HG03571 (cell line): ENCODE measurements at regions not wholly inside any gene's neighbourhood (a gene's known extent, or its start where the extent isn't known, plus 50 kb on each side); places are given as distances from the start of the nearest gene placed in this dataset.

Experiments
- ATAC-seq: cut with Tn5 transposase; IDR thresholded peaks from one replicate; pipeline ENCODE4 v1.9.1; 2021; ENCODE audit not compliant: unreplicated experiment

GRCh38 chr5:109533751-109534272, 124.0 kb upstream of the PJA2 start:
- ATAC-seq = no peak

GRCh38 chr5:109532773-109533364, 123.1 kb upstream of the PJA2 start:
- ATAC-seq = no peak

GRCh38 chr5:109531262-109531661, 121.5 kb upstream of the PJA2 start:
- ATAC-seq = no peak

- no peak for ATAC-seq
These were observed 120.2 kb upstream of the PJA2 start for GRCh38 chr5:109529987-109530386.

GRCh38 chr5:109529520-109529919, 119.7 kb upstream of the PJA2 start:
- ATAC-seq = no peak

- no peak for ATAC-seq
These were observed 114.8 kb upstream of the PJA2 start for GRCh38 chr5:109524555-109524954.

- no peak for ATAC-seq
These were observed 114.3 kb upstream of the PJA2 start for GRCh38 chr5:109524026-109524425.

- no peak for ATAC-seq
These were observed 112.6 kb upstream of the PJA2 start for GRCh38 chr5:109522404-109522803.

GRCh38 chr5:109519416-109519815, 109.6 kb upstream of the PJA2 start:
- ATAC-seq = no peak

GRCh38 chr5:109516390-109516789, 106.6 kb upstream of the PJA2 start:
- no peak for ATAC-seq

GRCh38 chr5:109511980-109512734, 102.4 kb upstream of the PJA2 start:
- no peak for ATAC-seq

GRCh38 chr5:109506556-109506955, 96.8 kb upstream of the PJA2 start:
- ATAC-seq = no peak

GRCh38 chr5:109496112-109496511, 86.3 kb upstream of the PJA2 start:
- no peak for ATAC-seq

- no peak for ATAC-seq
These were observed 78.1 kb upstream of the PJA2 start for GRCh38 chr5:109487753-109488420.

GRCh38 chr5:109486200-109486804, 76.5 kb upstream of the PJA2 start:
- ATAC-seq = no peak

GRCh38 chr5:109485030-109485429, 75.3 kb upstream of the PJA2 start:
- ATAC-seq = no peak

GRCh38 chr5:109484597-109484996, 74.8 kb upstream of the PJA2 start:
- no peak for ATAC-seq

- no peak for ATAC-seq
These were observed 73.7 kb upstream of the PJA2 start for GRCh38 chr5:109483395-109483971.

- no peak for ATAC-seq
These were observed 73.0 kb upstream of the PJA2 start for GRCh38 chr5:109482748-109483147.

GRCh38 chr5:109479260-109479860, 69.6 kb upstream of the PJA2 start:
- no peak for ATAC-seq

- no peak for ATAC-seq
These were observed 69.1 kb upstream of the PJA2 start for GRCh38 chr5:109478830-109479229.
